HG03575 (cell line): ENCODE measurements at regions not wholly inside any gene's neighbourhood (a gene's known extent, or its start where the extent isn't known, plus 50 kb on each side); places are given as distances from the start of the nearest gene placed in this dataset.
"Not testable (repeated sequence)": the region's sequence is repeated elsewhere in the genome, so short reads cannot be mapped to it uniquely, and the experiment has no call there.

Experiments
- ATAC-seq: cut with Tn5 transposase; IDR thresholded peaks from one replicate; pipeline ENCODE4 v1.9.1; 2021; ENCODE audit not compliant: unreplicated experiment, insufficient number of reproducible peaks, low FRiP score; ENCODE audit errors: extremely low read depth

GRCh38 chr1:113283914-113284313, 106.4 kb upstream of the MAGI3 start:
- ATAC-seq, result no peak

- no peak for ATAC-seq
Measured at GRCh38 chr1:113286156-113286555, 104.2 kb upstream of the MAGI3 start.

GRCh38 chr1:113291777-113292602, 98.3 kb upstream of the MAGI3 start:
- ATAC-seq, result no peak

GRCh38 chr1:113292603-113293255, 97.6 kb upstream of the MAGI3 start:
- no peak for ATAC-seq

- no peak for ATAC-seq
Measured at GRCh38 chr1:113293256-113293626, 97.1 kb upstream of the MAGI3 start.

- no peak for ATAC-seq
Measured at GRCh38 chr1:113297749-113298148, 92.6 kb upstream of the MAGI3 start.

GRCh38 chr1:113298941-113299340, 91.4 kb upstream of the MAGI3 start:
- no peak for ATAC-seq

GRCh38 chr1:113302636-113303035, 87.7 kb upstream of the MAGI3 start:
- ATAC-seq, result no peak

GRCh38 chr1:113303267-113303666, 87.0 kb upstream of the MAGI3 start:
- no peak for ATAC-seq

- ATAC-seq, result not testable (repeated sequence)
Measured at GRCh38 chr1:113305029-113305428, 85.3 kb upstream of the MAGI3 start.

- ATAC-seq, result no peak
Measured at GRCh38 chr1:113307771-113308445, 82.4 kb upstream of the MAGI3 start.

GRCh38 chr1:113312651-113313050, 77.7 kb upstream of the MAGI3 start:
- not testable (repeated sequence) for ATAC-seq

GRCh38 chr1:113314600-113314999, 75.7 kb upstream of the MAGI3 start:
- ATAC-seq, result no peak

GRCh38 chr1:113320272-113320671, 70.0 kb upstream of the MAGI3 start:
- ATAC-seq, result no peak

- no peak for ATAC-seq
Measured at GRCh38 chr1:113320972-113321680, 69.2 kb upstream of the MAGI3 start.

GRCh38 chr1:113321771-113322387, 68.4 kb upstream of the MAGI3 start:
- ATAC-seq, result no peak

- ATAC-seq, result no peak
Measured at GRCh38 chr1:113322439-113322838, 67.9 kb upstream of the MAGI3 start.

GRCh38 chr1:113325022-113325421, 65.3 kb upstream of the MAGI3 start:
- no peak for ATAC-seq

- no peak for ATAC-seq
Measured at GRCh38 chr1:113326976-113327375, 63.3 kb upstream of the MAGI3 start.
